Lung (tissue), 11 donors: ENCODE measurements at regions not wholly inside any gene's neighbourhood (a gene's known extent, or its start where the extent isn't known, plus 50 kb on each side); places are given as distances from the start of the nearest gene placed in this dataset.
A peak's percentile ranks its signal among the peaks of the same experiment; 100 is the strongest.

ENCODE experiments used
- ATAC-seq: fragments of 200-7000 bp; cut with Tn5 transposase; one replicate; pipeline ENCODE4 v1.9.1; 2020; ENCODE audit warnings: moderate number of reproducible peaks; ENCODE audit not compliant: insufficient read depth, low FRiP score
- DNase-seq, 3 donors: peaks; one replicate each; pipeline ENCODE4 v3.0.0-alpha.2; 2013 to 2017
- H3K27ac ChIP-seq, 2 donors: one replicate each; pipeline ENCODE4 v1.5.1; 2013; ENCODE audit warnings: mild to moderate bottlenecking in 2 of 2, moderate library complexity in 2 of 2, control low read depth in 1 of 2, inconsistent platforms in 1 of 2, low read depth in 1 of 2, low read length in 1 of 2
- H3K27me3 ChIP-seq, 3 donors: one replicate each; pipeline ENCODE4 v1.5.1; 2013; ENCODE audit warnings: low read length in 2 of 3; ENCODE audit not compliant: control insufficient read depth in 3 of 3, insufficient read depth in 3 of 3
- H3K36me3 ChIP-seq, 4 donors: one replicate each; pipeline ENCODE4 v1.5.1; 2013; ENCODE audit warnings: low read length in 4 of 4, mild to moderate bottlenecking in 1 of 4, moderate library complexity in 1 of 4; ENCODE audit not compliant: control insufficient read depth in 4 of 4, insufficient read depth in 4 of 4
- H3K4me1 ChIP-seq, 5 donors: one replicate each; pipeline ENCODE4 v1.5.1; 2013; ENCODE audit warnings: low read length in 5 of 5, mild to moderate bottlenecking in 2 of 5, moderate library complexity in 1 of 5; ENCODE audit not compliant: control insufficient read depth in 5 of 5, insufficient read depth in 5 of 5
- H3K4me3 ChIP-seq: one replicate; pipeline ENCODE4 v1.5.1; 2013; ENCODE audit warnings: mild to moderate bottlenecking, control low read depth, moderate library complexity
- H3K9ac ChIP-seq, 2 donors: one replicate each; pipeline ENCODE4 v1.5.1; 2013; ENCODE audit warnings: low read length in 2 of 2, control low read depth in 1 of 2; ENCODE audit not compliant: insufficient read depth in 1 of 2
- H3K9me3 ChIP-seq, 4 donors: one replicate each; pipeline ENCODE4 v1.5.1; 2013; ENCODE audit warnings: low read length in 3 of 4, mild to moderate bottlenecking in 1 of 4, moderate library complexity in 1 of 4; ENCODE audit not compliant: control insufficient read depth in 4 of 4, insufficient read depth in 3 of 4
- CTCF ChIP-seq: IDR thresholded peaks from 2 replicates; pipeline ENCODE4 v1.5.1; 2012; ENCODE audit warnings: mild to moderate bottlenecking; ENCODE audit errors: control extremely low read depth, extremely low read depth
- WGBS, 2 donors: extraction: QIAGEN DNeasy Blood & Tissue Kit; methylation state at CpG; one replicate each; pipeline ENCODE4 v1.1.7; 2013; 5-methylcytosine and 5-hydroxymethylcytosine counted together
- donor health status: control.
- donor health status: control.
- donor health status: Bipolar disorder and iron deficiency.
- donor health status: healthy.
- donor health status: DM: yes; HTN: yes; CAD: no.

DNA sequence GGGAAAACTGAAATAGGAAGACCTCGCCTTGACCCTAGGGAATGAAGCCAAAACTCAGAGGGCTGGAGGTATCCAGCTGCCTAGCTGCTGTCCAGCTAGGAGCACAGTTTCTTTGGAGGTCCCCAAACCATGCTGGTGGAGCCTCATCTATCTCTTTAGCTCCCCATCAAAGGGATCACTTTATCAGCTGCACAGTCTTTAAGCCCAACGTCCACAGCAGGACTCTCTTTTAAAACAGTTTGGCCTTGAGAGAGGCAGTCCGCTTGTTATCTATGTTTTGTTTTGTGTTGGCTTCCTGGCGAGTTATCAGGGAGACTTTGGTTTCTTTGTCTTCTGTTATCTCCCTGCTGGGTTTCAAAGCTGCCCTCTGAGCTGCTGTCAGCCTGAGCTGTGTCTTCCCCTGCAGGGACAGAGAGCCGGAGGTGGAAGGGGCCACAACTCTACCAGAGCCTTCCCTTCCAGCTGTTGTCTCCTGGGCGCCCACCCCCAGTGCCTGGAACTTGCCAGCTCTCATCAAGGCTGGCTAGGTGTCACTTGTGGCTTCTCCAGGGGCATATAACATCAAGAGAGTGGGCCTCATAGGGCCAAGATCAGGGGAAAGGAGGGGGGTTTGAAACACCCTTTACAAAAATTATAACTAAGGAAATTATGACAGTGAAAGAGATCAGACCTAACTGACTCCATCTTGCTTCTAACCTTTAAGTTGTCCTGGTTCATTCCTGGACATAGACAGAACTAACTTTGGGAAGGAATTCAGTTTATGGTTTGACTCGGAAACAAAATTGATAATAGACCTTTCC lies 61.4 kb upstream of the C15orf39 start:
- no peak for TF ChIP-seq CTCF
- H3K27me3 ChIP-seq: no peaks in the 10 kb centered on the region
- WGBS, 2 donors: 64 to 80% methylated on average over 7 of the region's 7 CpGs
- DNase-seq (no peak), ATAC-seq (no peak)
- H3K4me3 ChIP-seq: no peak overlapping the region
- peak overlapping the region in 1 of 2 donors; percentile 56 for H3K27ac ChIP-seq
- H3K4me1 ChIP-seq: peaks cover 0 to 5% (median 0%) of the 10 kb centered on the region in 5 donors
- no peaks in the 10 kb centered on the region for H3K36me3 ChIP-seq
- no peak overlapping the region for H3K9ac ChIP-seq
- H3K9me3 ChIP-seq: peaks cover 4 to 27% (median 16%) of the 10 kb centered on the region in 4 donors

- H3K9ac ChIP-seq: no peak overlapping the region
- no peaks in the 10 kb centered on the region for H3K36me3 ChIP-seq
- peaks cover 4 to 29% (median 16%) of the 10 kb centered on the region in 4 donors for H3K9me3 ChIP-seq
- TF ChIP-seq CTCF: no peak
- H3K4me3 ChIP-seq: no peak overlapping the region
- DNase-seq (no peak), ATAC-seq (no peak)
- WGBS, 2 donors: 97% methylated on average over 3 of the region's 3 CpGs
- H3K4me1 ChIP-seq: peaks cover 0 to 5% (median 0%) of the 10 kb centered on the region in 5 donors
- H3K27ac ChIP-seq: no peak overlapping the region
- H3K27me3 ChIP-seq: no peaks in the 10 kb centered on the region
Measured at GRCh38 chr15:75142499-75142898, 59.2 kb upstream of the C15orf39 start.

DNA sequence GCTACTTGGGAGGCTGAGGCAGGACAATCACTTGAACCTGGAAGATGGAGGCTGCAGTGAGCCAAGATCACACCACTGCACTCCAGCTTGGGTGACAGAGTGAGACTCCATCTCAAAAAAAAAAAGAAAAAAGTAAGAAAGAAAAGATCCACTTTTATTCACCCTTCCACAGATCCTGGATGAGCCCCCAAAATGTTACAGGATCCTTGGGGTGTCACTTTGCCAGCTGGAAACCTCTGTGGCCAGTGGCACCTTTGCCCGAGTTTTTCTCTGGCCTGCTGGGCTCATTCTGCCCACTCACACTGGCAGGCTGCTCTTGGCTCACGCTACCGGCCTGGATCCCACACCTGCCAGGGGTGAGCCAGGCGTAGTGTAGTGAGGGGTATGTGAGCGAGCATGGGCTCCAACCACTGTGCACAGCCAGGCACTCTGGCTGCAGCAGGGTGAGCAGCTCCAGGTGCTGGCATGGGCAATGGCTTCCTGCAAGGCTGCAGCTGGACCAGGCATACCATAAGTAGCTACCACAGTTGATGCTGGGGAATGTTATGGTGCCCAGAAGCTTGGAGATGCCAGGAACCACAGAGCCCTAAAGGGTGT lies 57.8 kb upstream of the C15orf39 start:
- Histone ChIP-seq H3K27me3 (no peaks in the 10 kb centered on the region), H3K36me3 (no peaks in the 10 kb centered on the region), H3K9ac (no peak overlapping the region), H3K4me3 (no peak overlapping the region), H3K4me1 (peaks cover 0 to 5% (median 0%) of the 10 kb centered on the region in 5 donors), H3K27ac (no peak overlapping the region), H3K9me3 (peaks cover 4 to 29% (median 16%) of the 10 kb centered on the region in 4 donors)
- ATAC-seq (no peak), DNase-seq (no peak)
- 93% methylated on average over 5 of the region's 5 CpGs for WGBS, 2 donors
- no peak for TF ChIP-seq CTCF
